ENCODE measurements at regions not wholly inside any gene's neighbourhood (a gene's known extent, or its start where the extent isn't known, plus 50 kb on each side); places are given as distances from the start of the nearest gene placed in this dataset.

DNA sequence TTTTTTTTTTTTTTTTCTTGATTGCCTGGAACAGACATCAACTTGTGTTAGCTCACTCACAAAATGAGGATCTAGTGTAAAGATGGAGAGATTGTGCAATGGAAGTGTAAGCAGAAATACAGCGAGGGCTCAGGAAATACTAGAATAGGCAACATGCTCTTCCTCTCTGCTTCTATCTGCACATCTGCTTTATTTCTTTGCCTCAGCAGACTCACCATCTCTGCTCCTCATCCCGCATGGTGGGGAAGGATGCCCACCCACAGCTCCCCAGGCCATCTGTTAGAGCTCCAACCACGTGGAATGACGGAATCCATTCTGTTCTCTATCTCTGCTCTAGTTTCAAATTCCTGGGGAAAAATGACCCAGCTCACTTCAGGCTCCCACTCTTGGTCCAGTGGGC is 128.0 kb upstream of the ADAMTS9 start:
- H3K27me3 ChIP-seq (ENCODE audit: insufficient read depth), result no peaks in the 10 kb centered on the region
- TF ChIP-seq ZNF114 (CRISPR knock-in tag; IDR thresholded peaks at IDR 0.05), result no peak
- TF ChIP-seq, protein P1, sequence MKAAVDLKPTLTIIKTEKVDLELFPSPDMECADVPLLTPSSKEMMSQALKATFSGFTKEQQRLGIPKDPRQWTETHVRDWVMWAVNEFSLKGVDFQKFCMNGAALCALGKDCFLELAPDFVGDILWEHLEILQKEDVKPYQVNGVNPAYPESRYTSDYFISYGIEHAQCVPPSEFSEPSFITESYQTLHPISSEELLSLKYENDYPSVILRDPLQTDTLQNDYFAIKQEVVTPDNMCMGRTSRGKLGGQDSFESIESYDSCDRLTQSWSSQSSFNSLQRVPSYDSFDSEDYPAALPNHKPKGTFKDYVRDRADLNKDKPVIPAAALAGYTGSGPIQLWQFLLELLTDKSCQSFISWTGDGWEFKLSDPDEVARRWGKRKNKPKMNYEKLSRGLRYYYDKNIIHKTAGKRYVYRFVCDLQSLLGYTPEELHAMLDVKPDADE (IDR thresholded peaks at IDR 0.05), result no peak
- TF ChIP-seq REST (IDR thresholded peaks at IDR 0.05; ENCODE audit: unreplicated experiment), result no peak
- TF ChIP-seq CTCF (conservative IDR thresholded peaks at IDR 0.05; ENCODE audit: low read depth in 2 of 2), result no peak
- no peak for TF ChIP-seq ZNF331 (CRISPR knock-in tag; IDR thresholded peaks at IDR 0.05; ENCODE audit: low read depth)
- no peak for TF ChIP-seq EZH2phosphoT487 (IDR thresholded peaks at IDR 0.05; ENCODE audit: unreplicated experiment)
- no peak for TF ChIP-seq CREB1 (CRISPR knock-in tag; IDR thresholded peaks at IDR 0.05; ENCODE audit: low read depth)
- no peak for TF ChIP-seq STAT1 (IDR thresholded peaks at IDR 0.05; ENCODE audit: unreplicated experiment)
- TF ChIP-seq POLR2AphosphoS5 (IDR thresholded peaks at IDR 0.05; ENCODE audit: low read depth), result no peak
- no peak for TF ChIP-seq JUNB (IDR thresholded peaks at IDR 0.05; ENCODE audit: unreplicated experiment)
- TF ChIP-seq EZH2 (IDR thresholded peaks at IDR 0.05; ENCODE audit: low read depth, unreplicated experiment), result no peak
- TF ChIP-seq NANOG (IDR thresholded peaks at IDR 0.05; ENCODE audit: borderline replicate concordance), result no peak
- TF ChIP-seq, protein P2, sequence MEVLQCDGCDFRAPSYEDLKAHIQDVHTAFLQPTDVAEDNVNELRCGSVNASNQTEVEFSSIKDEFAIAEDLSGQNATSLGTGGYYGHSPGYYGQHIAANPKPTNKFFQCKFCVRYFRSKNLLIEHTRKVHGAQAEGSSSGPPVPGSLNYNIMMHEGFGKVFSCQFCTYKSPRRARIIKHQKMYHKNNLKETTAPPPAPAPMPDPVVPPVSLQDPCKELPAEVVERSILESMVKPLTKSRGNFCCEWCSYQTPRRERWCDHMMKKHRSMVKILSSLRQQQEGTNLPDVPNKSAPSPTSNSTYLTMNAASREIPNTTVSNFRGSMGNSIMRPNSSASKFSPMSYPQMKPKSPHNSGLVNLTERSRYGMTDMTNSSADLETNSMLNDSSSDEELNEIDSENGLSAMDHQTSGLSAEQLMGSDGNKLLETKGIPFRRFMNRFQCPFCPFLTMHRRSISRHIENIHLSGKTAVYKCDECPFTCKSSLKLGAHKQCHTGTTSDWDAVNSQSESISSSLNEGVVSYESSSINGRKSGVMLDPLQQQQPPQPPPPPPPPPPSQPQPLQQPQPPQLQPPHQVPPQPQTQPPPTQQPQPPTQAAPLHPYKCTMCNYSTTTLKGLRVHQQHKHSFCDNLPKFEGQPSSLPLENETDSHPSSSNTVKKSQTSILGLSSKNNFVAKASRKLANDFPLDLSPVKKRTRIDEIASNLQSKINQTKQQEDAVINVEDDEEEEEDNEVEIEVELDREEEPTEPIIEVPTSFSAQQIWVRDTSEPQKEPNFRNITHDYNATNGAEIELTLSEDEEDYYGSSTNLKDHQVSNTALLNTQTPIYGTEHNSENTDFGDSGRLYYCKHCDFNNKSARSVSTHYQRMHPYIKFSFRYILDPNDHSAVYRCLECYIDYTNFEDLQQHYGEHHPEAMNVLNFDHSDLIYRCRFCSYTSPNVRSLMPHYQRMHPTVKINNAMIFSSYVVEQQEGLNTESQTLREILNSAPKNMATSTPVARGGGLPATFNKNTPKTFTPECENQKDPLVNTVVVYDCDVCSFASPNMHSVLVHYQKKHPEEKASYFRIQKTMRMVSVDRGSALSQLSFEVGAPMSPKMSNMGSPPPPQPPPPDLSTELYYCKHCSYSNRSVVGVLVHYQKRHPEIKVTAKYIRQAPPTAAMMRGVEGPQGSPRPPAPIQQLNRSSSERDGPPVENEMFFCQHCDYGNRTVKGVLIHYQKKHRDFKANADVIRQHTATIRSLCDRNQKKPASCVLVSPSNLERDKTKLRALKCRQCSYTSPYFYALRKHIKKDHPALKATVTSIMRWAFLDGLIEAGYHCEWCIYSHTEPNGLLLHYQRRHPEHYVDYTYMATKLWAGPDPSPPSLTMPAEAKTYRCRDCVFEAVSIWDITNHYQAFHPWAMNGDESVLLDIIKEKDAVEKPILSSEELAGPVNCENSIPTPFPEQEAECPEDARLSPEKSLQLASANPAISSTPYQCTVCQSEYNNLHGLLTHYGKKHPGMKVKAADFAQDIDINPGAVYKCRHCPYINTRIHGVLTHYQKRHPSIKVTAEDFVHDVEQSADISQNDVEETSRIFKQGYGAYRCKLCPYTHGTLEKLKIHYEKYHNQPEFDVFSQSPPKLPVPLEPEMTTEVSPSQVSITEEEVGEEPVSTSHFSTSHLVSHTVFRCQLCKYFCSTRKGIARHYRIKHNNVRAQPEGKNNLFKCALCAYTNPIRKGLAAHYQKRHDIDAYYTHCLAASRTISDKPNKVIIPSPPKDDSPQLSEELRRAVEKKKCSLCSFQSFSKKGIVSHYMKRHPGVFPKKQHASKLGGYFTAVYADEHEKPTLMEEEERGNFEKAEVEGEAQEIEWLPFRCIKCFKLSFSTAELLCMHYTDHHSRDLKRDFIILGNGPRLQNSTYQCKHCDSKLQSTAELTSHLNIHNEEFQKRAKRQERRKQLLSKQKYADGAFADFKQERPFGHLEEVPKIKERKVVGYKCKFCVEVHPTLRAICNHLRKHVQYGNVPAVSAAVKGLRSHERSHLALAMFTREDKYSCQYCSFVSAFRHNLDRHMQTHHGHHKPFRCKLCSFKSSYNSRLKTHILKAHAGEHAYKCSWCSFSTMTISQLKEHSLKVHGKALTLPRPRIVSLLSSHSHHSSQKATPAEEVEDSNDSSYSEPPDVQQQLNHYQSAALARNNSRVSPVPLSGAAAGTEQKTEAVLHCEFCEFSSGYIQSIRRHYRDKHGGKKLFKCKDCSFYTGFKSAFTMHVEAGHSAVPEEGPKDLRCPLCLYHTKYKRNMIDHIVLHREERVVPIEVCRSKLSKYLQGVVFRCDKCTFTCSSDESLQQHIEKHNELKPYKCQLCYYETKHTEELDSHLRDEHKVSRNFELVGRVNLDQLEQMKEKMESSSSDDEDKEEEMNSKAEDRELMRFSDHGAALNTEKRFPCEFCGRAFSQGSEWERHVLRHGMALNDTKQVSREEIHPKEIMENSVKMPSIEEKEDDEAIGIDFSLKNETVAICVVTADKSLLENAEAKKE (CRISPR knock-in tag; IDR thresholded peaks at IDR 0.05), result no peak
- no peaks in the 10 kb centered on the region; the same call in 2 of the 3 replicates for H3K9me3 Mint-ChIP-seq
- H3K36me3 Mint-ChIP-seq (ENCODE audit: low read depth), result no peaks in the 10 kb centered on the region
- H3K4me3 ChIP-seq, result no peak overlapping the region
- H3K36me3 ChIP-seq (ENCODE audit: insufficient read depth), result no peaks in the 10 kb centered on the region
- DNase-seq (ENCODE audit: low spot score) (no peak), ATAC-seq (no peak)
- no peak overlapping the region for H3K27ac ChIP-seq (ENCODE audit: low read depth)
- no peak overlapping the region for H3K4me3 Mint-ChIP-seq
- no peaks in the 10 kb centered on the region for H3K79me2 ChIP-seq (replicated peaks; ENCODE audit: insufficient read depth)
- no peaks in the 10 kb centered on the region for H3F3A ChIP-seq (replicated peaks; ENCODE audit: low read depth)
- H3K9me2 ChIP-seq (ENCODE audit: insufficient read depth), result no peaks in the 10 kb centered on the region
- H3K4me1 Mint-ChIP-seq, result no peaks in the 10 kb centered on the region; the same call in 2 of the 3 replicates
- H3K27ac Mint-ChIP-seq, result no peak overlapping the region
- no peaks in the 10 kb centered on the region for H3K4me1 ChIP-seq (ENCODE audit: insufficient read depth)
- H3K27me3 Mint-ChIP-seq (ENCODE audit: insufficient read depth, low read depth, poor library complexity), result peaks cover 3% of the 10 kb centered on the region
- no peaks in the 10 kb centered on the region for H4K20me1 ChIP-seq (replicated peaks; ENCODE audit: insufficient read depth)
- no peak overlapping the region for H3K4me2 ChIP-seq
- no peak overlapping the region for H2AFZ ChIP-seq
